ENCODE measurements at regions not wholly inside any gene's neighbourhood (a gene's known extent, or its start where the extent isn't known, plus 50 kb on each side); places are given as distances from the start of the nearest gene placed in this dataset.
A peak's percentile ranks its signal among the peaks of the same experiment; 100 is the strongest.

- Histone ChIP-seq H3K27ac (no peak overlapping the region), H3K4me2 (peak overlapping the region in 6 of 11 experiments; percentile 12 to 51 (median 30); a peak in 9 of 22 replicates), H4K20me1 (no peaks in the 10 kb centered on the region), H3K4me3 (no peak overlapping the region), H3K36me3 (no peaks in the 10 kb centered on the region), H3K9ac (no peak overlapping the region), H3K27me3 (peaks cover 0 to 26% (median 0%) of the 10 kb centered on the region in 11 experiments; a peak in 4 of 22 replicates), H3K9me3 (replicated peaks in 1 of 11) (peaks cover 0 to 20% (median 13%) of the 10 kb centered on the region in 11 experiments; a peak in 15 of 22 replicates), H3K4me1 (peaks cover 0 to 14% (median 6%) of the 10 kb centered on the region in 10 experiments; a peak in 10 of 20 replicates)
- no peak for TF ChIP-seq Cebpa-rat (IDR thresholded peaks at IDR 0.05)
These were observed 442.9 kb downstream of the INSC start for GRCh38 chr11:15557457-15558230.

- Histone ChIP-seq H3K4me3 (no peak overlapping the region), H3K9me3 (replicated peaks in 1 of 11) (peaks cover 0 to 20% (median 13%) of the 10 kb centered on the region in 11 experiments; a peak in 16 of 22 replicates), H3K4me1 (peaks cover 0 to 14% (median 6%) of the 10 kb centered on the region in 10 experiments; a peak in 10 of 20 replicates), H3K4me2 (no peak overlapping the region; a peak in 1 of 22 replicates), H3K36me3 (no peaks in the 10 kb centered on the region), H3K27me3 (peaks cover 0 to 26% (median 0%) of the 10 kb centered on the region in 11 experiments; a peak in 4 of 22 replicates), H3K9ac (no peak overlapping the region), H4K20me1 (no peaks in the 10 kb centered on the region), H3K27ac (no peak overlapping the region)
- TF ChIP-seq Cebpa-rat (IDR thresholded peaks at IDR 0.05): no peak
These were observed 443.9 kb downstream of the INSC start for GRCh38 chr11:15558513-15559181.

GRCh38 chr11:15560689-15561467 lies 446.2 kb downstream of the INSC start:
- H3K9me3 ChIP-seq (replicated peaks in 1 of 11): peaks cover 0 to 20% (median 13%) of the 10 kb centered on the region in 11 experiments; a peak in 16 of 22 replicates
- peaks cover 0 to 26% (median 0%) of the 10 kb centered on the region in 11 experiments; a peak in 4 of 22 replicates for H3K27me3 ChIP-seq
- no peak overlapping the region for H3K9ac ChIP-seq
- H4K20me1 ChIP-seq: no peaks in the 10 kb centered on the region
- H3K27ac ChIP-seq: no peak overlapping the region
- H3K4me2 ChIP-seq: no peak overlapping the region
- no peaks in the 10 kb centered on the region for H3K36me3 ChIP-seq
- no peak overlapping the region for H3K4me3 ChIP-seq
- peaks cover 0 to 14% (median 6%) of the 10 kb centered on the region in 10 experiments; a peak in 10 of 20 replicates for H3K4me1 ChIP-seq
- no peak for TF ChIP-seq Cebpa-rat (IDR thresholded peaks at IDR 0.05)

- Histone ChIP-seq H4K20me1 (no peaks in the 10 kb centered on the region), H3K36me3 (no peaks in the 10 kb centered on the region), H3K4me3 (no peak overlapping the region), H3K4me2 (no peak overlapping the region), H3K9me3 (replicated peaks in 1 of 11) (peaks cover 0 to 20% (median 10%) of the 10 kb centered on the region in 11 experiments; a peak in 16 of 22 replicates), H3K9ac (no peak overlapping the region), H3K4me1 (peaks cover 0 to 14% (median 6%) of the 10 kb centered on the region in 10 experiments; a peak in 10 of 20 replicates), H3K27ac (no peak overlapping the region), H3K27me3 (peaks cover 0 to 18% (median 0%) of the 10 kb centered on the region in 11 experiments; a peak in 4 of 22 replicates)
- no peak for TF ChIP-seq Cebpa-rat (IDR thresholded peaks at IDR 0.05)
These were observed 447.5 kb downstream of the INSC start for GRCh38 chr11:15562230-15562629.

DNA sequence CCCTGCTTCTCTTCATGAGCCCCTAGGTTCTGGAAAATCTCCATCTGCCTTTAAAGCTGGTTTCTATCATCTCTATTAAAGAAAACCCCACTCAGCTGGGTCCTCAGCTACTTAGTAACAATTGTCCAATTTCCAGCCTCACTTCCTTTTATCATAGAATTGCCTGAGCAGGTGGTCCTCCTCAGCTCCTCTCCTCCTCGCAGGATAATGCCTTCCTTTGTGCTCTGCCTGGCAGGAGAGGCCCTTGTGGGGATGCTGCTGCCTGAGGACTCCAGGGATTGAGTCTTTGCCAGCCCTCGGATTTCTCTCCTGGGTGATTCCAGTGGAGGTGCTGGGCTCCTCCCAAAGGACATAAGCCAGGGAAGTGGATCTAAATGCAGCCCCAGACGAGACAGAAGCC lies 448.3 kb downstream of the INSC start:
- Histone ChIP-seq H3K36me3 (no peaks in the 10 kb centered on the region), H3K9ac (no peak overlapping the region), H3K4me3 (no peak overlapping the region), H4K20me1 (no peaks in the 10 kb centered on the region), H3K4me2 (no peak overlapping the region), H3K9me3 (replicated peaks in 1 of 11) (peaks cover 0 to 20% (median 10%) of the 10 kb centered on the region in 11 experiments; a peak in 16 of 22 replicates), H3K27me3 (peaks cover 0 to 18% (median 0%) of the 10 kb centered on the region in 11 experiments; a peak in 4 of 22 replicates), H3K4me1 (peaks cover 0 to 5% (median 2%) of the 10 kb centered on the region in 10 experiments; a peak in 6 of 20 replicates), H3K27ac (no peak overlapping the region)
- TF ChIP-seq Cebpa-rat (IDR thresholded peaks at IDR 0.05): no peak

DNA sequence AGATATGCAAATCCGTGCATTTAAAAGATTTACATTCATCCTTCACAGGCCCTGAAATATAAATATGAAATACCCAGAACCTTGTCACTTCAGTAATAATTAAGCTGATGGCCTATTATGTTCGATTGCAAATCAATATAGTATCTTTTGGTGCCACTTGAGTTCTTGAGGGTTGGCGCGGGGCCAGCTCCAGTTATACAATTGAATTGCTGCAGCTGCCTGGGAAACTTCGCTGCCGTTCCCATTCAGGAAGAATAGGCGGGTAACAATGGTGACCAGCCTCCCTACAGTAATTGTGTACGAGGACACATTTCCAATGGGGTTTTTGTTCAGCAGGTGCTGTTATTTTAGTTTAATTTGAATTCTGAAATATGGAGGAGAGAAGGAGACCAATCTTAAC lies 451.2 kb downstream of the INSC start:
- Histone ChIP-seq H3K27me3 (no peaks in the 10 kb centered on the region), H3K9ac (no peak overlapping the region), H3K27ac (no peak overlapping the region), H3K4me2 (no peak overlapping the region), H3K36me3 (no peaks in the 10 kb centered on the region), H3K4me1 (no peaks in the 10 kb centered on the region), H4K20me1 (no peaks in the 10 kb centered on the region), H3K4me3 (no peak overlapping the region), H3K9me3 (replicated peaks in 1 of 11) (peaks cover 0 to 13% (median 7%) of the 10 kb centered on the region in 11 experiments; a peak in 14 of 22 replicates)
- no peak for TF ChIP-seq Cebpa-rat (IDR thresholded peaks at IDR 0.05)

DNA sequence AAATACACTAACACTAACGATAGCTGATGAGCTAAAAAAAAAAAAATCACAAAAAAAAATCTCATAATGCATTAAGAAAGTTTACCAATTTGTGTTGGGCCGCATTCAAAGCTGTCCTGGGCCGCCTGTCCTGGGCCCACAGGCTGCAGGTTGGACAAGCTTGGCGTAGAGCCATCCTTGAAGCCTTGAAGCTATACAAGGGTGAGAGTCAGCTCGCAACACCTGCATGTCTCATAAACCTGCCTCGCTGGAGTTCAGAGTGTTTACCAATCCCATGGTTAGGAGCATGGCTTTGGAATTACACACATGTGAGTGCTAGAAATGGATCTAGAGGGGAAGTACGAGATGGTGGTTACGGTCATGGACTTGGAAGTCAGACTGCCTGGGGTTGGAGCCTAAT lies 453.7 kb downstream of the INSC start:
- Histone ChIP-seq H4K20me1 (no peaks in the 10 kb centered on the region), H3K27me3 (no peaks in the 10 kb centered on the region), H3K4me1 (no peaks in the 10 kb centered on the region), H3K27ac (no peak overlapping the region), H3K4me3 (no peak overlapping the region), H3K9ac (no peak overlapping the region), H3K36me3 (no peaks in the 10 kb centered on the region), H3K9me3 (replicated peaks in 1 of 11) (no peaks in the 10 kb centered on the region), H3K4me2 (no peak overlapping the region)
- no peak for TF ChIP-seq Cebpa-rat (IDR thresholded peaks at IDR 0.05)

DNA sequence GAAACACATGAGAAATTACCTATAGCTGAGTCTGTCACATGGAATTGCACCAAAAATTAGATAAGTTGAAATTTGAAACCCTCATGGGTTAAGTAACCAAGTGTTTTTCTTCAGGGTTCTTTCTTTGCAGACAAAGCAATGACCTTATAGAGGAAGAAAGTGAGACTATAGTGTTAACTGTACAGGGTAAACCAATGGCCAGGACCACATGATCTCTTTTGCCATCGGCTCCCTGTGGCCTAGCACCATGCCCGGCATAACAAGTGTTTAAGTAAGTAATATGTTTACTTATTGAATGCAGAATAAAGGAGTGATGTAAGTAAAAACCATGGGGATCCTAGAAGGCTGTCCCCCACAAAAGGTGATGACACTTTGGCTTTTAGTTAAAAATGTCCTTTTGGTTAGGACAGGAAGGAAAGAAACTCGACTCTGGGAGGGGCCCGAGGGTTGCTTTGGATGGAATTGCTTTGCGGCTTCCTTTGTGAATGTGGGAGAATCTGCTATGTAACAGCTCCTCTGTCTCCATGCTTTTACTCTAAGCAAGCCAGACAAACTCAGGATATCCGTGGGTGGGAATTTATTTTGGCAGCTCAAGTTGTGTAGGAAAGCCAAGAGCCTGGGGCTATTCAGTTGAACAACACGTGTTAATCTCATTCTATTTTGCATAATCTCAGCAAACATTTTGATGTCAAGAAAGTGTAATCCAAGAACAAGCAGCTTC lies 454.7 kb downstream of the INSC start:
- no peak overlapping the region for H3K27ac ChIP-seq
- H3K27me3 ChIP-seq: no peaks in the 10 kb centered on the region

More for the DNA sequence above, 454.7 kb downstream of the INSC start:
- no peak overlapping the region for H3K4me3 ChIP-seq
- H4K20me1 ChIP-seq: no peaks in the 10 kb centered on the region
- no peak overlapping the region for H3K9ac ChIP-seq
- H3K4me1 ChIP-seq: no peaks in the 10 kb centered on the region
- H3K4me2 ChIP-seq: no peak overlapping the region
- no peaks in the 10 kb centered on the region for H3K9me3 ChIP-seq (replicated peaks in 1 of 11)
- no peaks in the 10 kb centered on the region for H3K36me3 ChIP-seq
- no peak for TF ChIP-seq Cebpa-rat (IDR thresholded peaks at IDR 0.05)

Measured in BLaER1 treated with 17β-estradiol and CSF1 and Interleukin-3, amounts not matched to agents 10 nM and 100 nM (cell line).